Activated naive CD8-positive, alpha-beta T cell treated with anti-CD3 and anti-CD28 coated beads, Interleukin-2, amount 50 U/mL, for 24 hours (primary cell): ENCODE measurements at regions not wholly inside any gene's neighbourhood (a gene's known extent, or its start where the extent isn't known, plus 50 kb on each side); places are given as distances from the start of the nearest gene placed in this dataset.

ENCODE experiments used
- ATAC-seq: fragments of 150-1000 bp; cut with Tn5 transposase; one replicate; pipeline ENCODE4 v1.10.0; 2021
- DNase-seq: peaks from one replicate; pipeline ENCODE4 v3.0.0; 2021
- H3K27ac Mint-ChIP-seq: one replicate; pipeline ENCODE4 v1.8.0; 2021; ENCODE audit warnings: mild to moderate bottlenecking, mixed read lengths
- H3K27me3 Mint-ChIP-seq: one replicate; pipeline ENCODE4 v1.8.0; 2021; ENCODE audit warnings: mixed read lengths
- H3K36me3 Mint-ChIP-seq: one replicate; pipeline ENCODE4 v1.8.0; 2021; ENCODE audit warnings: low read depth, mixed read lengths
- H3K4me1 Mint-ChIP-seq: one replicate; pipeline ENCODE4 v1.8.0; 2021; ENCODE audit warnings: mixed read lengths
- H3K4me3 Mint-ChIP-seq: one replicate; pipeline ENCODE4 v1.8.0; 2021; ENCODE audit warnings: mild to moderate bottlenecking, moderate library complexity, mixed read lengths
- H3K9me3 Mint-ChIP-seq: one replicate; pipeline ENCODE4 v1.8.0; 2021; ENCODE audit warnings: mixed read lengths

DNA sequence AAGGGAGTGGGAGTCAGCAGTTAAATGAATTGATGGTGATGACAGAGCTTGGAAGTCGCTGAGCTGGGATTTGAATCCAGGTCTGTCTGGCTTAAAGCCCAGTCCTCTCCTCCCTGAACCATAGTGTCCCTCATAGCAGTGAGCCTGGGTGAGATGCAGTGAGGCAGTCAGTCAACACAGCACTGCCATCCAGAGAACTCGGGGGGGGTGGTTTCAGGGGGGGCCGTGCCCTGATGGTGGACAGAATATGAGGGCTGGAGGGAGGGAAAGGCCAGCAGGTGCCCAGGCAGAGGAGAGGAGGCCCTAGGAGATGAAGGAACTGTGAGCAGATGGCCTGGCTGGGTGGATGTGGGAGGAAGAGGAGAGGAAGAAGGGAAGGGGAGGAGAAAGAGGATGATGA is 405.6 kb downstream of the PTPRU start:
- Mint-ChIP-seq H3K36me3 (no peaks in the 10 kb centered on the region), H3K27me3 (peaks cover 2% of the 10 kb centered on the region), H3K4me3 (no peak overlapping the region), H3K27ac (no peak overlapping the region), H3K9me3 (no peaks in the 10 kb centered on the region), H3K4me1 (no peaks in the 10 kb centered on the region)
- ATAC-seq (no peak), DNase-seq (no peak)

- ATAC-seq = no peak
- no peaks in the 10 kb centered on the region for H3K36me3 Mint-ChIP-seq
- no peaks in the 10 kb centered on the region for H3K9me3 Mint-ChIP-seq
- no peak overlapping the region for H3K27ac Mint-ChIP-seq
- H3K4me1 Mint-ChIP-seq = no peaks in the 10 kb centered on the region
- no peak overlapping the region for H3K4me3 Mint-ChIP-seq
- DNase-seq = no peak
- H3K27me3 Mint-ChIP-seq = peaks cover 5% of the 10 kb centered on the region
These were observed 404.1 kb downstream of the PTPRU start for GRCh38 chr1:29640428-29640785.

GRCh38 chr1:29639741-29640427 is 403.6 kb downstream of the PTPRU start:
- ATAC-seq (no peak), DNase-seq (no peak)
- H3K27ac Mint-ChIP-seq = no peak overlapping the region
- H3K4me3 Mint-ChIP-seq = no peak overlapping the region
- H3K4me1 Mint-ChIP-seq = no peaks in the 10 kb centered on the region
- H3K27me3 Mint-ChIP-seq = peaks cover 5% of the 10 kb centered on the region
- no peaks in the 10 kb centered on the region for H3K36me3 Mint-ChIP-seq
- no peaks in the 10 kb centered on the region for H3K9me3 Mint-ChIP-seq

- no peak for DNase-seq
- Mint-ChIP-seq H3K4me1 (no peaks in the 10 kb centered on the region), H3K4me3 (no peak overlapping the region), H3K9me3 (no peaks in the 10 kb centered on the region), H3K27ac (no peak overlapping the region), H3K36me3 (no peaks in the 10 kb centered on the region), H3K27me3 (peaks cover 5% of the 10 kb centered on the region)
- no peak for ATAC-seq
These were observed 402.9 kb downstream of the PTPRU start for GRCh38 chr1:29639156-29639736.

GRCh38 chr1:29638281-29638680 is 402.0 kb downstream of the PTPRU start:
- Mint-ChIP-seq H3K36me3 (no peaks in the 10 kb centered on the region), H3K4me3 (no peak overlapping the region), H3K9me3 (no peaks in the 10 kb centered on the region), H3K27me3 (peaks cover 9% of the 10 kb centered on the region), H3K27ac (no peak overlapping the region), H3K4me1 (no peaks in the 10 kb centered on the region)
- ATAC-seq (no peak), DNase-seq (no peak)

DNA sequence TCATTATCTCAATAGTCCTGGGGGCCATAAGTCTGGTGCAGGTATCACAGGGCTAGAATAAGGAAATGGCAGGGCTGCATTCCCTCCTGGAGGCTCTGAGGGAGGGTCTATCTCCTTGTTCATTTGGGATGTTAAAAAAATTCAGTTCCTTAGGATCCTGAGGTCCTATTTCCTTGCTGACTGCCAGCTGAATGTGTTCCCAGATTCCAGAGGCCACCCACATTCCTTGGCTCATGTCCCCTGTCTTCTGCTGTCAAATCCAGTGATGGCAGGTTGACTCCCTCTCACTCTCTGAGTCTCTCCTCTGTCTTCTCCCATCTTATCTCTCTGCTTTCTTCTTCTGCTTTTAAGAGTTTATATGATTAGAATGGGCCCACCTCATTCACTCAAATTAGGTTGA is 400.6 kb downstream of the PTPRU start:
- Mint-ChIP-seq H3K9me3 (no peaks in the 10 kb centered on the region), H3K27ac (no peak overlapping the region), H3K36me3 (no peaks in the 10 kb centered on the region), H3K4me1 (no peaks in the 10 kb centered on the region), H3K27me3 (peaks cover 9% of the 10 kb centered on the region), H3K4me3 (no peak overlapping the region)
- ATAC-seq (no peak), DNase-seq (no peak)

- DNase-seq (no peak), ATAC-seq (no peak)
- H3K27me3 Mint-ChIP-seq = peaks cover 9% of the 10 kb centered on the region
- no peak overlapping the region for H3K27ac Mint-ChIP-seq
- no peak overlapping the region for H3K4me3 Mint-ChIP-seq
- no peaks in the 10 kb centered on the region for H3K36me3 Mint-ChIP-seq
- no peaks in the 10 kb centered on the region for H3K4me1 Mint-ChIP-seq
- no peaks in the 10 kb centered on the region for H3K9me3 Mint-ChIP-seq
These were observed 399.4 kb downstream of the PTPRU start for GRCh38 chr1:29635501-29636263.

DNA sequence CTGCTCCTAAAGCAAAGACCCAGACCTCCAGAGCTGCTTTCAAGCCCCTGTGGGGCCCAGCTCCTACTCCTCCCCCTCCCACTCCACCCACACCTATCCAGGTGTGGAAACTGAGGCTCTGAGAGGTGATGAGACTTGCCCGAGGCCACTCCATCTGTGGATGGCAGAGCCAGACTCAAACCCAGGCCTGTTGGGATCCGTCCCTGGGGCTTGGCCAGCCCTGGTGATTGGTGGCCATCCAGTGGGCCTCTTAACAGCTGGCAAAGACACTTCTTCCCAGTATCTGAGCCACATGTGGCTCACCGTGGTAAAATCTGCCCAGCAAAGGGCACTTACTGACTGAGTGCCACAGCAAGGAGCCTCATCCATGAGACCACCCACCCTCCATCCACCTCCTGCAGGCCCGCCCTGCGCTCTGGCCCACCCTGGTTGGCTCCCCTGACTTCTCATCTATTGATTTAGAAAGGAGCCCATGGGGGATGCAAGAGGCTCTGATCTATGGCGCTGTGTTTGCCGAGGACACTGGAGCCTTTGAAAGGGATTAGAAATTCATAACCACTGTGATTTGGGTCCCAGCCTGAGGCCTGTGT is 398.5 kb downstream of the PTPRU start:
- no peak for DNase-seq
- Mint-ChIP-seq H3K4me1 (no peaks in the 10 kb centered on the region), H3K9me3 (no peaks in the 10 kb centered on the region), H3K27me3 (peaks cover 9% of the 10 kb centered on the region), H3K4me3 (no peak overlapping the region), H3K36me3 (no peaks in the 10 kb centered on the region), H3K27ac (no peak overlapping the region)
- no peak for ATAC-seq

GRCh38 chr1:29634324-29634723 is 398.0 kb downstream of the PTPRU start:
- DNase-seq = no peak
- ATAC-seq = no peak

GRCh38 chr1:29633771-29634170 is 397.4 kb downstream of the PTPRU start:
- Mint-ChIP-seq H3K27me3 (peaks cover 9% of the 10 kb centered on the region), H3K27ac (no peak overlapping the region), H3K4me1 (no peaks in the 10 kb centered on the region), H3K9me3 (no peaks in the 10 kb centered on the region), H3K4me3 (no peak overlapping the region), H3K36me3 (no peaks in the 10 kb centered on the region)
- ATAC-seq (no peak), DNase-seq (no peak)

More at GRCh38 chr1:29634324-29634723, 398.0 kb downstream of the PTPRU start:
- H3K9me3 Mint-ChIP-seq = no peaks in the 10 kb centered on the region
- H3K4me1 Mint-ChIP-seq = no peaks in the 10 kb centered on the region
- H3K27me3 Mint-ChIP-seq = peaks cover 9% of the 10 kb centered on the region
- no peak overlapping the region for H3K4me3 Mint-ChIP-seq
- H3K27ac Mint-ChIP-seq = no peak overlapping the region
- H3K36me3 Mint-ChIP-seq = no peaks in the 10 kb centered on the region

GRCh38 chr1:29632806-29633615 is 396.7 kb downstream of the PTPRU start:
- ATAC-seq (no peak), DNase-seq (no peak)
- H3K36me3 Mint-ChIP-seq = no peaks in the 10 kb centered on the region
- H3K9me3 Mint-ChIP-seq = no peaks in the 10 kb centered on the region
- H3K27ac Mint-ChIP-seq = no peak overlapping the region
- peaks cover 9% of the 10 kb centered on the region for H3K27me3 Mint-ChIP-seq
- no peaks in the 10 kb centered on the region for H3K4me1 Mint-ChIP-seq
- no peak overlapping the region for H3K4me3 Mint-ChIP-seq

GRCh38 chr1:29631836-29632805 is 395.8 kb downstream of the PTPRU start:
- no peak for DNase-seq
- Mint-ChIP-seq H3K27ac (no peak overlapping the region), H3K4me3 (no peak overlapping the region), H3K36me3 (no peaks in the 10 kb centered on the region), H3K27me3 (peaks cover 8% of the 10 kb centered on the region), H3K4me1 (no peaks in the 10 kb centered on the region), H3K9me3 (no peaks in the 10 kb centered on the region)
- no peak for ATAC-seq

DNA sequence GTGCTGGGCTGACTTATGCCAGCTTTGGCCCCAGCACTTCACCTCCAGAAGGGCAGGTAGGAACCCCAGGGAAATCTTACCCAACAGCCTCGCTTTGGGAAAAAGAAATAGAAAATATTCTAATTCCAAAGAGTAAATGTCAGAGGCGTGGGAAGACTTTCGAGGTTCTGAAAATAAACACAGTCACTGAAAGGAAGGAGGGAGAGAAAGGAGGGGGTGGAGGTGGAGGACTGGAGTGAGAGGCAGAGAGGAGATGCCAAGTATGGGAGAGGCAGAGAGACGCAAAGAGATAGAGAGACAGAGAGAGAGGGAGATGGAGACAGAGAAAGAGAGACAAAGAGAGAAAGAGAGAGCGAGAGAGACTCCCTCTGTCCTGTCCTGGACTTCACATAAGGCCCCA is 395.0 kb downstream of the PTPRU start:
- Mint-ChIP-seq H3K27me3 (peaks cover 8% of the 10 kb centered on the region), H3K27ac (no peak overlapping the region), H3K4me3 (no peak overlapping the region), H3K36me3 (no peaks in the 10 kb centered on the region), H3K9me3 (no peaks in the 10 kb centered on the region), H3K4me1 (no peaks in the 10 kb centered on the region)
- ATAC-seq (no peak), DNase-seq (no peak)
